Jurkat, Clone E6-1 (cell line): ENCODE measurements at regions not wholly inside any gene's neighbourhood (a gene's known extent, or its start where the extent isn't known, plus 50 kb on each side); places are given as distances from the start of the nearest gene placed in this dataset.

Experiments used
- DNase-seq: peaks from one replicate; pipeline ENCODE4 v3.0.0-alpha.2; 2011; ENCODE audit warnings: low read depth, low spot score
- H3K4me3 ChIP-seq: 2 replicates; pipeline ENCODE4 v1.5.1; 2011; ENCODE audit warnings: mild to moderate bottlenecking, low read length, control low read depth, moderate library complexity

GRCh38 chr5:117486261-117486660 is 911.6 kb upstream of the SEMA6A start:
- no peak overlapping the region for H3K4me3 ChIP-seq
- DNase-seq = no peak

- no peak overlapping the region for H3K4me3 ChIP-seq
- no peak for DNase-seq
Observed at GRCh38 chr5:117475919-117476318, 901.3 kb upstream of the SEMA6A start.

- no peak overlapping the region for H3K4me3 ChIP-seq
- no peak for DNase-seq
Observed at GRCh38 chr5:117473165-117473564, 898.5 kb upstream of the SEMA6A start.

- no peak overlapping the region for H3K4me3 ChIP-seq
- DNase-seq = no peak
Observed at GRCh38 chr5:117463881-117464570, 889.4 kb upstream of the SEMA6A start.

GRCh38 chr5:117461966-117462365 is 887.3 kb upstream of the SEMA6A start:
- no peak overlapping the region for H3K4me3 ChIP-seq
- no peak for DNase-seq

GRCh38 chr5:117461403-117461802 is 886.8 kb upstream of the SEMA6A start:
- DNase-seq = no peak

GRCh38 chr5:117457656-117458055 is 883.0 kb upstream of the SEMA6A start:
- no peak for DNase-seq
- H3K4me3 ChIP-seq = no peak overlapping the region

More at GRCh38 chr5:117461403-117461802, 886.8 kb upstream of the SEMA6A start:
- H3K4me3 ChIP-seq = no peak overlapping the region

GRCh38 chr5:117456866-117457470 is 882.3 kb upstream of the SEMA6A start:
- DNase-seq = no peak

GRCh38 chr5:117455236-117456233 is 880.9 kb upstream of the SEMA6A start:
- DNase-seq = no peak
- H3K4me3 ChIP-seq = peak overlapping the region; percentile 35

More at GRCh38 chr5:117456866-117457470, 882.3 kb upstream of the SEMA6A start:
- H3K4me3 ChIP-seq = no peak overlapping the region

GRCh38 chr5:117454716-117455212 is 880.1 kb upstream of the SEMA6A start:
- peak overlapping the region; percentile 35 for H3K4me3 ChIP-seq
- DNase-seq = peak; percentile 48

- DNase-seq = no peak
- no peak overlapping the region for H3K4me3 ChIP-seq
Observed at GRCh38 chr5:117436846-117437245, 862.2 kb upstream of the SEMA6A start.

- DNase-seq = no peak
- no peak overlapping the region for H3K4me3 ChIP-seq
Observed at GRCh38 chr5:117435203-117435602, 860.6 kb upstream of the SEMA6A start.

GRCh38 chr5:117434254-117434653 is 859.6 kb upstream of the SEMA6A start:
- no peak overlapping the region for H3K4me3 ChIP-seq
- no peak for DNase-seq

GRCh38 chr5:117433818-117434217 is 859.2 kb upstream of the SEMA6A start:
- no peak overlapping the region for H3K4me3 ChIP-seq

GRCh38 chr5:117431091-117431490 is 856.5 kb upstream of the SEMA6A start:
- no peak for DNase-seq
- no peak overlapping the region for H3K4me3 ChIP-seq

More at GRCh38 chr5:117433818-117434217, 859.2 kb upstream of the SEMA6A start:
- DNase-seq = no peak

GRCh38 chr5:117425163-117425562 is 850.5 kb upstream of the SEMA6A start:
- no peak for DNase-seq
- no peak overlapping the region for H3K4me3 ChIP-seq

GRCh38 chr5:117424559-117424958 is 849.9 kb upstream of the SEMA6A start:
- H3K4me3 ChIP-seq = no peak overlapping the region
- DNase-seq = no peak

- H3K4me3 ChIP-seq = no peak overlapping the region
- DNase-seq = no peak
Observed at GRCh38 chr5:117417501-117417900, 842.9 kb upstream of the SEMA6A start.

GRCh38 chr5:117414926-117415325 is 840.3 kb upstream of the SEMA6A start:
- no peak overlapping the region for H3K4me3 ChIP-seq
- DNase-seq = no peak
